SU-DHL-6 (cell line): ENCODE measurements at regions not wholly inside any gene's neighbourhood (a gene's known extent, or its start where the extent isn't known, plus 50 kb on each side); places are given as distances from the start of the nearest gene placed in this dataset.

Source experiments
- CTCF ChIP-seq: fragments of 200-600 bp; sonication (generic); IDR thresholded peaks from one replicate; pipeline ENCODE4 v1.5.1; 2017; ENCODE audit warnings: antibody characterized with exemption, mild to moderate bottlenecking, low read length, moderate library complexity; ENCODE audit not compliant: insufficient read depth, poor library complexity, severe bottlenecking
- EZH2phosphoT487 ChIP-seq: fragments of 200-600 bp; sonication (generic), shearing (Covaris generic); conservative IDR thresholded peaks from 2 replicates; pipeline ENCODE4 v1.6.1; 2018; ENCODE audit warnings: mild to moderate bottlenecking, antibody characterized with exemption, low read length, moderate library complexity, mixed read lengths

- TF ChIP-seq CTCF (no peak), EZH2phosphoT487 (no peak)
Observed at GRCh38 chr13:106415971-106416370, 119.5 kb downstream of the EFNB2 start.
